Fibroblast of lung (primary cell): ENCODE measurements at regions not wholly inside any gene's neighbourhood (a gene's known extent, or its start where the extent isn't known, plus 50 kb on each side); places are given as distances from the start of the nearest gene placed in this dataset.

Experiments used
- DNase-seq, 2 donors: peaks; one replicate each; pipeline versions ENCODE4 v3.0.0 to v3.0.0-alpha.2; 2010; ENCODE audit warnings: low read depth in 2 of 2
- H2AFZ ChIP-seq: 2 replicates; pipeline ENCODE4 v1.5.1; 2012; ENCODE audit warnings: low read length, control low read depth, inconsistent platforms
- H3K27ac ChIP-seq: 2 replicates; pipeline ENCODE4 v1.5.1; 2011; ENCODE audit warnings: low read length, control low read depth; ENCODE audit not compliant: insufficient read depth
- H3K27me3 ChIP-seq: 2 replicates; pipeline ENCODE4 v1.5.1; 2011; ENCODE audit warnings: mild to moderate bottlenecking, low read length; ENCODE audit not compliant: control insufficient read depth, insufficient read depth
- H3K36me3 ChIP-seq: 2 replicates; pipeline ENCODE4 v1.5.1; 2011; ENCODE audit warnings: low read length; ENCODE audit not compliant: control insufficient read depth, insufficient read depth
- H3K4me1 ChIP-seq: 2 replicates; pipeline ENCODE4 v1.5.1; 2011; ENCODE audit warnings: low read length; ENCODE audit not compliant: control insufficient read depth, insufficient read depth; ENCODE audit errors: extremely low read depth
- H3K4me2 ChIP-seq: 2 replicates; pipeline ENCODE4 v1.5.1; 2011; ENCODE audit warnings: low read length, control low read depth; ENCODE audit not compliant: insufficient read depth; ENCODE audit errors: extremely low read depth
- H3K4me3 ChIP-seq, 4 experiments: fragments of 200-600 bp in 1 of 4; sonication (generic) in 1 of 4; replicated peaks in 1 of 4; 2 replicates each; pipeline ENCODE4 v1.5.1; 2011 to 2016; ENCODE audit warnings: low read length in 4 of 4, low read depth in 3 of 4, mild to moderate bottlenecking in 3 of 4, control low read depth in 2 of 4, inconsistent platforms in 1 of 4, mixed read lengths in 1 of 4; ENCODE audit not compliant: insufficient read depth in 1 of 4; ENCODE audit errors: control extremely low read depth in 1 of 4
- H3K79me2 ChIP-seq: 2 replicates; pipeline ENCODE4 v1.5.1; 2012; ENCODE audit warnings: mild to moderate bottlenecking, low read length, inconsistent platforms; ENCODE audit not compliant: control insufficient read depth, insufficient read depth
- H3K9ac ChIP-seq: 2 replicates; pipeline ENCODE4 v1.5.1; 2011; ENCODE audit warnings: mild to moderate bottlenecking, low read length, control low read depth; ENCODE audit not compliant: insufficient read depth
- H3K9me3 ChIP-seq: 2 replicates; pipeline ENCODE4 v1.5.1; 2012; ENCODE audit warnings: low read depth, low read length; ENCODE audit not compliant: control insufficient read depth, insufficient read depth
- H4K20me1 ChIP-seq: 2 replicates; pipeline ENCODE4 v1.5.1; 2011; ENCODE audit warnings: low read length; ENCODE audit not compliant: control insufficient read depth, insufficient read depth; ENCODE audit errors: extremely low read depth
- CTCF ChIP-seq, 2 donors: IDR thresholded peaks in 1 of 2; conservative IDR thresholded peaks in 1 of 2; 1 replicate in 1 of 2; 2 replicates in 1 of 2; pipeline ENCODE4 v1.5.1; 2011 to 2012; ENCODE audit warnings: low read length in 2 of 2, control low read depth in 1 of 2, inconsistent platforms in 1 of 2, low read depth in 1 of 2, mild to moderate bottlenecking in 1 of 2
- EZH2 ChIP-seq: IDR thresholded peaks from 2 replicates; pipeline ENCODE4 v1.5.1; 2012; ENCODE audit warnings: low read length, control low read depth, mild to moderate bottlenecking; ENCODE audit errors: missing control alignments

- Histone ChIP-seq H3K4me2 (no peak overlapping the region), H3K4me1 (no peaks in the 10 kb centered on the region), H3K27ac (no peak overlapping the region), H3K9me3 (no peaks in the 10 kb centered on the region), H4K20me1 (no peaks in the 10 kb centered on the region), H2AFZ (no peak overlapping the region), H3K9ac (no peak overlapping the region), H3K27me3 (no peaks in the 10 kb centered on the region), H3K4me3 (no peak overlapping the region), H3K79me2 (no peaks in the 10 kb centered on the region), H3K36me3 (no peaks in the 10 kb centered on the region)
- TF ChIP-seq CTCF (conservative IDR thresholded peaks at IDR 0.05 in 1 of 2, IDR thresholded peaks at IDR 0.05 in 1 of 2; ENCODE audit: low read depth in 1 of 2, low read length in 2 of 2) (no peak), EZH2 (no peak)
- no peak for DNase-seq
Measured at GRCh38 chr13:90564096-90564495, 783.4 kb upstream of the MIR17HG start.

GRCh38 chr13:90564566-90564965, 782.9 kb upstream of the MIR17HG start:
- Histone ChIP-seq H3K9me3 (no peaks in the 10 kb centered on the region), H4K20me1 (no peaks in the 10 kb centered on the region), H3K79me2 (no peaks in the 10 kb centered on the region), H3K4me3 (no peak overlapping the region), H3K27me3 (no peaks in the 10 kb centered on the region), H2AFZ (no peak overlapping the region), H3K4me1 (no peaks in the 10 kb centered on the region), H3K36me3 (no peaks in the 10 kb centered on the region), H3K9ac (no peak overlapping the region), H3K4me2 (no peak overlapping the region), H3K27ac (no peak overlapping the region)
- no peak for TF ChIP-seq EZH2
- no peak for TF ChIP-seq CTCF (conservative IDR thresholded peaks at IDR 0.05 in 1 of 2, IDR thresholded peaks at IDR 0.05 in 1 of 2; ENCODE audit: low read depth in 1 of 2, low read length in 2 of 2)
- DNase-seq, result no peak

DNA sequence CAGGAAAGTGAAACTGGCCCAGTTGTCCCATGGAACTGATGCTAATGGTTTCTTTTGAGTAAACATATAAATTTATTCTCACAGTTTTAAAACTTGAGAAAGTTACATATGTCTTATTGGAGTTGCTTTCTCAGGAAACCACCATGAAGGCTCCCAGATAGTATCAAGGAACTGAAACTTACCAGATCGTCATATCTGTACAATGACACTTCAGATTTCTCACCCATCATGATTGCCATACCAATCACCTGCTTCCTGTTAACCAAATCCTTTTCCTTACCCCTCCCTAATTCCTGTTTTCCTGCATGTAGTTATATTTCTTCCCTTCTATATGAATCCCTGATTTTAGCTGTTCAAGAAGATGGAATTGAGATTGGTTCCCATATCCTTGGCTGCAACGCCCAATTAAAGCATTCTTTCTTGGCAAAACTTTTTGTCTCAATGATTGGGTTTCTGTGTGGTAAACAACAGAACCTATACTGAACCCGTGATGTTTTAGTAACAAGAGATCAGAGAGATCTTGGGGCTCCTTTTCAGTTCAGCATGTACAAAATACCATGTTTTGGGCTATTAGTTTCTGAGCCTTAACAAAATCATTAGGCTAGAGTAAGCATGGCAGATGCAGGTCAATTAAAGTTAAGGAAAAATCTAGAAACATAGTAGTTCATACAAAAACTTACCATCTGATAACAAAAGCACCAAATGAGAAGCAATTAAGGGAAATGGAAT, 781.3 kb upstream of the MIR17HG start:
- no peak overlapping the region for H2AFZ ChIP-seq
- H3K4me3 ChIP-seq, result no peak overlapping the region
- TF ChIP-seq EZH2 (no peak), CTCF (conservative IDR thresholded peaks at IDR 0.05 in 1 of 2, IDR thresholded peaks at IDR 0.05 in 1 of 2; ENCODE audit: low read depth in 1 of 2, low read length in 2 of 2) (no peak)

More for the DNA sequence above, 781.3 kb upstream of the MIR17HG start:
- no peak for DNase-seq
- Histone ChIP-seq H3K9me3 (no peaks in the 10 kb centered on the region), H3K36me3 (no peaks in the 10 kb centered on the region), H3K27me3 (no peaks in the 10 kb centered on the region), H3K79me2 (no peaks in the 10 kb centered on the region), H3K4me1 (no peaks in the 10 kb centered on the region), H4K20me1 (no peaks in the 10 kb centered on the region), H3K27ac (no peak overlapping the region), H3K4me2 (no peak overlapping the region), H3K9ac (no peak overlapping the region)
